Lung (tissue), 11 donors: ENCODE measurements at regions not wholly inside any gene's neighbourhood (a gene's known extent, or its start where the extent isn't known, plus 50 kb on each side); places are given as distances from the start of the nearest gene placed in this dataset.

Source experiments
- ATAC-seq: fragments of 200-7000 bp; cut with Tn5 transposase; one replicate; pipeline ENCODE4 v1.9.1; 2020; ENCODE audit warnings: moderate number of reproducible peaks; ENCODE audit not compliant: insufficient read depth, low FRiP score
- DNase-seq, 3 donors: peaks; one replicate each; pipeline ENCODE4 v3.0.0-alpha.2; 2013 to 2017
- H3K27ac ChIP-seq, 2 donors: one replicate each; pipeline ENCODE4 v1.5.1; 2013; ENCODE audit warnings: mild to moderate bottlenecking in 2 of 2, moderate library complexity in 2 of 2, control low read depth in 1 of 2, inconsistent platforms in 1 of 2, low read depth in 1 of 2, low read length in 1 of 2
- H3K27me3 ChIP-seq, 3 donors: one replicate each; pipeline ENCODE4 v1.5.1; 2013; ENCODE audit warnings: low read length in 2 of 3; ENCODE audit not compliant: control insufficient read depth in 3 of 3, insufficient read depth in 3 of 3
- H3K36me3 ChIP-seq, 4 donors: one replicate each; pipeline ENCODE4 v1.5.1; 2013; ENCODE audit warnings: low read length in 4 of 4, mild to moderate bottlenecking in 1 of 4, moderate library complexity in 1 of 4; ENCODE audit not compliant: control insufficient read depth in 4 of 4, insufficient read depth in 4 of 4
- H3K4me1 ChIP-seq, 5 donors: one replicate each; pipeline ENCODE4 v1.5.1; 2013; ENCODE audit warnings: low read length in 5 of 5, mild to moderate bottlenecking in 2 of 5, moderate library complexity in 1 of 5; ENCODE audit not compliant: control insufficient read depth in 5 of 5, insufficient read depth in 5 of 5
- H3K4me3 ChIP-seq: one replicate; pipeline ENCODE4 v1.5.1; 2013; ENCODE audit warnings: mild to moderate bottlenecking, control low read depth, moderate library complexity
- H3K9ac ChIP-seq, 2 donors: one replicate each; pipeline ENCODE4 v1.5.1; 2013; ENCODE audit warnings: low read length in 2 of 2, control low read depth in 1 of 2; ENCODE audit not compliant: insufficient read depth in 1 of 2
- H3K9me3 ChIP-seq, 4 donors: one replicate each; pipeline ENCODE4 v1.5.1; 2013; ENCODE audit warnings: low read length in 3 of 4, mild to moderate bottlenecking in 1 of 4, moderate library complexity in 1 of 4; ENCODE audit not compliant: control insufficient read depth in 4 of 4, insufficient read depth in 3 of 4
- CTCF ChIP-seq: IDR thresholded peaks from 2 replicates; pipeline ENCODE4 v1.5.1; 2012; ENCODE audit warnings: mild to moderate bottlenecking; ENCODE audit errors: control extremely low read depth, extremely low read depth
- WGBS, 2 donors: extraction: QIAGEN DNeasy Blood & Tissue Kit; methylation state at CpG; one replicate each; pipeline ENCODE4 v1.1.7; 2013; 5-methylcytosine and 5-hydroxymethylcytosine counted together
- donor health status: control.
- donor health status: control.
- donor health status: Bipolar disorder and iron deficiency.
- donor health status: healthy.
- donor health status: DM: yes; HTN: yes; CAD: no.

GRCh38 chr1:67571406-67571805 is 113.6 kb upstream of the GADD45A start:
- Histone ChIP-seq H3K4me3 (no peak overlapping the region), H3K27ac (no peak overlapping the region), H3K9ac (no peak overlapping the region), H3K9me3 (no peaks in the 10 kb centered on the region), H3K36me3 (no peaks in the 10 kb centered on the region), H3K4me1 (peaks cover 4 to 22% (median 11%) of the 10 kb centered on the region in 5 donors), H3K27me3 (no peaks in the 10 kb centered on the region)
- TF ChIP-seq CTCF: no peak
- DNase-seq: no peak
- no peak for ATAC-seq

GRCh38 chr1:67571901-67572593 is 113.0 kb upstream of the GADD45A start:
- no peak overlapping the region for H3K4me3 ChIP-seq
- no peak for DNase-seq
- H3K27ac ChIP-seq: peak overlapping the region in 1 of 2 donors; percentile 7
- no peaks in the 10 kb centered on the region for H3K27me3 ChIP-seq
- H3K9ac ChIP-seq: no peak overlapping the region
- no peaks in the 10 kb centered on the region for H3K9me3 ChIP-seq
- H3K4me1 ChIP-seq: peaks cover 4 to 22% (median 11%) of the 10 kb centered on the region in 5 donors
- H3K36me3 ChIP-seq: no peaks in the 10 kb centered on the region
- no peak for TF ChIP-seq CTCF
- no peak for ATAC-seq
- whole genome bisulfite sequencing, 2 donors: 75 to 78% methylated on average over 14 of the region's 14 CpGs

- no peak for TF ChIP-seq CTCF
- no peak overlapping the region for H3K9ac ChIP-seq
- ATAC-seq (no peak), DNase-seq (peak in 1 of 3 donors; percentile 19)
- no peaks in the 10 kb centered on the region for H3K9me3 ChIP-seq
- WGBS, 2 donors: 56 to 78% methylated on average over 8 of the region's 8 CpGs
- H3K36me3 ChIP-seq: no peaks in the 10 kb centered on the region
- H3K27ac ChIP-seq: peak overlapping the region in 1 of 2 donors; percentile 7
- no peaks in the 10 kb centered on the region for H3K27me3 ChIP-seq
- H3K4me1 ChIP-seq: peaks cover 4 to 22% (median 11%) of the 10 kb centered on the region in 5 donors
- no peak overlapping the region for H3K4me3 ChIP-seq
Observed at GRCh38 chr1:67572594-67573221, 112.3 kb upstream of the GADD45A start.
